GM12878 (cell line): ENCODE measurements at regions not wholly inside any gene's neighbourhood (a gene's known extent, or its start where the extent isn't known, plus 50 kb on each side); places are given as distances from the start of the nearest gene placed in this dataset.

Experiments used
- ATAC-seq: fragments of 200-7000 bp; cut with Tn5 transposase; 3 replicates; pipeline ENCODE4 v1.9.1; 2020; ENCODE audit warnings: mild to moderate bottlenecking, moderate library complexity
- BruUV-seq: library from RNA; stranded (reverse); fragments of 400-500 nt; replicated peaks from 2 replicates; lab custom pipeline; 2021; lab: Mats Ljungman, UMichigan
- CTCF ChIA-PET: fragments of 300-600 bp; sonication (Branson Sonifier 250); formaldehyde crosslinking; extraction: SDS; loops from one replicate; lab custom pipeline; 2021; ENCODE audit warnings: inconsistent platforms; lab: Yijun Ruan, JAX
- POLR2A ChIA-PET: fragments of 350-600 bp; formaldehyde crosslinking; extraction: SDS; loops from one replicate; lab custom pipeline; 2021; ENCODE audit warnings: inconsistent platforms; lab: Charles Lee
- RAD21 ChIA-PET: fragments of 300-600 bp; sonication (Branson Sonifier 250); formaldehyde crosslinking; loops from one replicate; lab custom pipeline; 2023; ENCODE audit warnings: antibody characterized with exemption; ENCODE audit not compliant: unreplicated experiment; lab: Charles Lee
- SMC1A ChIA-PET: fragments of 300-600 bp; sonication (Branson Sonifier 250); formaldehyde crosslinking; loops from one replicate; lab custom pipeline; 2023; ENCODE audit not compliant: unreplicated experiment, uncharacterized antibody; lab: Charles Lee
- DNase-seq: peaks from one replicate; pipeline ENCODE4 v3.0.0-alpha.2; 2011; ENCODE audit warnings: low read depth, low spot score
- FAIRE-seq: peaks from 3 replicates; lab custom pipeline; 2011; peaks lifted over from hg19 to GRCh38; lab: Jason Lieb, UNC
- H2AFZ ChIP-seq: 2 replicates; pipeline ENCODE4 v1.6.0; 2011; ENCODE audit warnings: low read depth, low read length, control low read depth; ENCODE audit not compliant: control insufficient read depth
- H3K27ac ChIP-seq: 2 replicates; pipeline ENCODE4 v1.5.1; 2011; ENCODE audit warnings: control low read depth; ENCODE audit not compliant: control insufficient read depth, insufficient read depth
- H3K27me3 ChIP-seq, 2 experiments: replicated peaks in 1 of 2; 2 replicates each; pipeline versions ENCODE4 v1.6.0 to v1.6.1; 2011; ENCODE audit warnings: low read length in 1 of 2; ENCODE audit not compliant: control insufficient read depth in 2 of 2, insufficient read depth in 2 of 2
- H3K36me3 ChIP-seq, 2 experiments: 2 replicates each; pipeline ENCODE4 v1.5.1; 2011; ENCODE audit warnings: low read length in 1 of 2; ENCODE audit not compliant: control insufficient read depth in 2 of 2, insufficient read depth in 2 of 2
- H3K4me1 ChIP-seq: 2 replicates; pipeline ENCODE4 v1.6.1; 2011; ENCODE audit warnings: mild to moderate bottlenecking, low read length, moderate library complexity, mixed read lengths; ENCODE audit not compliant: control insufficient read depth, insufficient read depth
- H3K4me2 ChIP-seq: 2 replicates; pipeline ENCODE4 v1.6.0; 2011; ENCODE audit warnings: control low read depth; ENCODE audit not compliant: control insufficient read depth, insufficient read depth
- H3K4me3 ChIP-seq: fragments of 200-600 bp; sonication (generic); 2 replicates; pipeline ENCODE4 v1.5.1; 2016
- H3K79me2 ChIP-seq: 2 replicates; pipeline ENCODE4 v1.6.0; 2011; ENCODE audit warnings: low read length; ENCODE audit not compliant: control insufficient read depth, insufficient read depth
- H3K9ac ChIP-seq: 2 replicates; pipeline ENCODE4 v1.8.0; 2011; ENCODE audit warnings: low read length, control low read depth, mixed read lengths; ENCODE audit not compliant: control insufficient read depth, insufficient read depth
- H3K9me3 ChIP-seq: replicated peaks from 3 replicates; pipeline ENCODE4 v1.5.1; 2011; ENCODE audit warnings: mild to moderate bottlenecking, low read length; ENCODE audit not compliant: control insufficient read depth, insufficient read depth
- H4K20me1 ChIP-seq: 2 replicates; pipeline ENCODE4 v1.6.0; 2011; ENCODE audit not compliant: control insufficient read depth, insufficient read depth
- CREB1 ChIP-seq: IDR thresholded peaks from 2 replicates; pipeline ENCODE4 v1.6.1; 2012; ENCODE audit warnings: low read depth, mild to moderate bottlenecking, inconsistent platforms
- CREM ChIP-seq: IDR thresholded peaks from 2 replicates; pipeline ENCODE4 v1.6.1; 2014; ENCODE audit warnings: antibody characterized with exemption, low read depth
- POLR2AphosphoS5 ChIP-seq: IDR thresholded peaks from 2 replicates; pipeline ENCODE4 v1.6.1; 2011; ENCODE audit warnings: mild to moderate bottlenecking, low read length, inconsistent platforms
- ZBED1 ChIP-seq: IDR thresholded peaks from 2 replicates; pipeline ENCODE4 v1.6.1; 2016; ENCODE audit warnings: borderline replicate concordance
- ZZZ3 ChIP-seq: IDR thresholded peaks from 2 replicates; pipeline ENCODE4 v1.6.1; 2011; ENCODE audit warnings: low read depth; ENCODE audit not compliant: control insufficient read depth, insufficient read length
- WGBS: methylation state at CpG from one replicate; pipeline ENCODE4 v1.1.6; 2016; ENCODE audit warnings: low lambda C conversion rate; ENCODE audit not compliant: insufficient replicate concordance, insufficient coverage; ENCODE audit errors: missing lambda C conversion rate; 5-methylcytosine and 5-hydroxymethylcytosine counted together
- in situ Hi-C: fragments of 300-500 bp; cut with MboI; formaldehyde crosslinking; loops from 9 replicates; pipeline ENCODE4 v1.14.3; 2018; ENCODE audit warnings: mixed read lengths
- intact Hi-C: fragments of 100-400 bp; cut with micrococcal nuclease; formaldehyde crosslinking; loops from one replicate; pipeline ENCODE4 v1.14.2; 2022; ENCODE audit not compliant: unreplicated experiment
- TF ChIP-seq, protein P1 (sequence below), 3 experiments: IDR thresholded peaks in 2 of 3; conservative IDR thresholded peaks in 1 of 3; 2 replicates each; pipeline ENCODE4 v1.5.1; 2011; ENCODE audit warnings: low read depth in 3 of 3, low read length in 3 of 3, mild to moderate bottlenecking in 3 of 3, control low read depth in 2 of 3, moderate library complexity in 2 of 3, inconsistent platforms in 1 of 3, mixed read lengths in 1 of 3; ENCODE audit not compliant: control insufficient read depth in 2 of 3, insufficient read depth in 1 of 3; ENCODE audit errors: extremely low read depth in 1 of 3

DNA sequence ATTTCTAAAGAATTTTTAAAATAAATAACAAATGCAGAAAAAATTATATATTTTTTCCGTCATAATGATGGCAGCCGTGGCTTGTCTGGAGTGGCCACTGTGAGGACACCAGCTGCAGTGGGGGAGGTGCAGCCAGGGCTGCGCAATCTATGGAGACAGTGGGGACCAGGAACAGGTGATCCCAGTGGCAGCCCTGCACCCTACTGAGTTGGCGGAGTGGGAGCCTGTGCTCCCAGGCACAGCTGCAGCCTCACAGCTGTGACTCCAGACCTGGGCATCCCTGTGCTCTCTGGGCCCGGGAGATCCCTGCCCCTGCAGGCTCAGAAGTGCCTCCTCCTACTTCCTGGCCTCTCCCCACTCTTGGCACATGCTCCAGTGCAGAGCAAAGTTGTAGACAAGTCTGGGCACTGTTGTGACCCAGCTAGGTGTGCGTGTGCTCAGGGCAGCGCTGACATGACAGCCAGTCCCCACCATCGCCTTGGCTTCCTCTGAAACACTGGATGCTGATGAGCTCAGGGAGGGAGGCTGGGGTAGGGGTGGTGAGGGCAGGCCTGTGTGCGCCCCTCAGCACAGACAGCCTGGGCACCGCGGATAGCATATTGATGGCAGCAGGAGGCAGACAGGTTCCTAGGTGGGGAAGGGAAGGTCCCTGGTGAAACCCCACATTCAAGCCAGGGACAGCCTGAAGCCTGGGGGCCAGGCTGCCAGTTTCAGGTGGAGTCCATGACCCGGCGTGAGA, 96.0 kb upstream of the PRR16 start (continued):
- no peak for TF ChIP-seq CREM

DNA sequence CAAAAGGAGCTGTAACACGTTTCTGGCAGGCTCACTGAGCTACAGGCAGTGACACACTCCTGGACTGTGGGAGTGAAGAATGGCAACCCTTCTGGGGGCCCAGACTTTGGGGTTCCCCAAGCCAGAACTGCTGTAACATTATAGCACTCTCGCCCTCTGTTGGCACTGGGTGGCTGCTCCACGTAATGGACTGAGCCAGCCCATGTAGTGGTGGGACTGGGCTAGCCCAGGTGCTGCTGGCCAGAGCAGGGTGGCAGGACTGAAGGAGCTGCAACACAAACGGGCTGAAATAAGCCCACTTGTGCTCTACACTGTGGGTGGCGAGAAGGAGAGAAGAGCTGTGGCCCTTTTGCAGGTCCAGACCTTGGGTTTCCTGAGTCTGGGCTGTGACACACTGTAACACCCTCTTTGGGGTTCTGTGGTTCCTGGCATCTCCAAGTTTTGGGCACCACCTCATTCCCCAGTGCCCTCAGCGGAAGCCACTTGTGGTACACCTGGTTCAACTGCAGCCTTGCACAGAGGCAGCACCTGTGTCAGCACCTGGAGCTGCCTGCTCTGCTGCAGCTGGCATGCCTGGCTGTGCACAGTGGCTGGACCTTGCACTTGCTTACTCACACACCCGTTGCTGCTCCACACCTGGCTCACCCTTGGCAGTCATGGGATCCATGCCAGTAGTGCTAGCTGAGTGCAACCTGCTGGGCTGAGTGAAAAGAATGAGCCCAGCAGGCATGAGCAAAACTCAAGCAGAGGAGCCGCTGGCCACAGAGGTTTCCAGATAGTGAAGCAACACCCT, 95.0 kb upstream of the PRR16 start:
- SMC1A ChIA-PET = no interaction called here

More for the DNA sequence above, 95.0 kb upstream of the PRR16 start:
- Histone ChIP-seq H2AFZ (no peak overlapping the region), H3K27ac (no peak overlapping the region), H3K79me2 (no peaks in the 10 kb centered on the region), H3K36me3 (no peaks in the 10 kb centered on the region), H3K9ac (no peak overlapping the region), H3K4me3 (no peak overlapping the region), H3K9me3 (no peaks in the 10 kb centered on the region), H3K4me2 (no peak overlapping the region), H3K4me1 (no peaks in the 10 kb centered on the region), H4K20me1 (no peaks in the 10 kb centered on the region), H3K27me3 (no peaks in the 10 kb centered on the region)
- 5% methylated on average over 8 of the region's 8 CpGs for WGBS
- FAIRE-seq (no peak), ATAC-seq (peak; percentile 69), DNase-seq (no peak)
- ChIA-PET POLR2A (no interaction called here), CTCF (no interaction called here), RAD21 (no interaction called here)
- no TSS peak for BruUV-seq
- intact Hi-C loops (no loop called here), in situ Hi-C loops (no loop called here)
- no peak for TF ChIP-seq ZZZ3
- TF ChIP-seq, protein P1, sequence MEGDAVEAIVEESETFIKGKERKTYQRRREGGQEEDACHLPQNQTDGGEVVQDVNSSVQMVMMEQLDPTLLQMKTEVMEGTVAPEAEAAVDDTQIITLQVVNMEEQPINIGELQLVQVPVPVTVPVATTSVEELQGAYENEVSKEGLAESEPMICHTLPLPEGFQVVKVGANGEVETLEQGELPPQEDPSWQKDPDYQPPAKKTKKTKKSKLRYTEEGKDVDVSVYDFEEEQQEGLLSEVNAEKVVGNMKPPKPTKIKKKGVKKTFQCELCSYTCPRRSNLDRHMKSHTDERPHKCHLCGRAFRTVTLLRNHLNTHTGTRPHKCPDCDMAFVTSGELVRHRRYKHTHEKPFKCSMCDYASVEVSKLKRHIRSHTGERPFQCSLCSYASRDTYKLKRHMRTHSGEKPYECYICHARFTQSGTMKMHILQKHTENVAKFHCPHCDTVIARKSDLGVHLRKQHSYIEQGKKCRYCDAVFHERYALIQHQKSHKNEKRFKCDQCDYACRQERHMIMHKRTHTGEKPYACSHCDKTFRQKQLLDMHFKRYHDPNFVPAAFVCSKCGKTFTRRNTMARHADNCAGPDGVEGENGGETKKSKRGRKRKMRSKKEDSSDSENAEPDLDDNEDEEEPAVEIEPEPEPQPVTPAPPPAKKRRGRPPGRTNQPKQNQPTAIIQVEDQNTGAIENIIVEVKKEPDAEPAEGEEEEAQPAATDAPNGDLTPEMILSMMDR (IDR thresholded peaks at IDR 0.05 in 2 of 3, conservative IDR thresholded peaks at IDR 0.05 in 1 of 3; ENCODE audit: control insufficient read depth in 2 of 3, extremely low read depth in 1 of 3, insufficient read depth in 1 of 3, low read depth in 3 of 3, low read length in 3 of 3) = peak in 1 of 3 experiments; percentile 14; a peak in 1 of 6 replicates
- TF ChIP-seq ZBED1 = no peak
- TF ChIP-seq CREB1 = no peak
- no peak for TF ChIP-seq POLR2AphosphoS5
- TF ChIP-seq, all 136 proteins: peak for 1
